ENCODE measurements at regions not wholly inside any gene's neighbourhood (a gene's known extent, or its start where the extent isn't known, plus 50 kb on each side); places are given as distances from the start of the nearest gene placed in this dataset.

DNA sequence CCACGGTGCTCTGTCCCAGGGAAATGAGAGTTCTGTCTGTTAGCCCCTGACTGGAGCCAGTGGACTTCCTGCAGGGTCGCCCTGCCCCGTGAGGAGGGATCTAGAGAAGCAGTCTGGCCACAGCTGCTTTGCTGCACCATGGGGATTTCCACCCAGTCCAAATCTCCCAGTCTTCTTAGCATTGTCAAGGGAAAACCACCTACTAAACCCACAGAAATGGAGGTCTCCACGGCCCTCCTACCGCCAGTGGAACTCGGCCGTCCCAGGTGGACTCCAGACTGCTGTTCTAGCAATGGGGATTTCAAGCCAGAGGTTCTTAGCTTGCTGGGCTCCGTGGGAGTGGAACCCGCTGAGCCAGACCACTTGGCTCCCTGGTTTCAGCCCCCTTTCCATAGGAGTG is 133.3 kb upstream of the PCDH7 start:
- TF ChIP-seq TCF7L2 (IDR thresholded peaks at IDR 0.05; ENCODE audit: borderline replicate concordance, low read depth, low read length) (no peak), ZNF248 (tag by site-specific recombination; IDR thresholded peaks at IDR 0.05) (no peak), ZNF366 (tag by site-specific recombination; conservative IDR thresholded peaks at IDR 0.05) (no peak), SP2 (tag by site-specific recombination; IDR thresholded peaks at IDR 0.05) (no peak)
- TF ChIP-seq, protein P1, sequence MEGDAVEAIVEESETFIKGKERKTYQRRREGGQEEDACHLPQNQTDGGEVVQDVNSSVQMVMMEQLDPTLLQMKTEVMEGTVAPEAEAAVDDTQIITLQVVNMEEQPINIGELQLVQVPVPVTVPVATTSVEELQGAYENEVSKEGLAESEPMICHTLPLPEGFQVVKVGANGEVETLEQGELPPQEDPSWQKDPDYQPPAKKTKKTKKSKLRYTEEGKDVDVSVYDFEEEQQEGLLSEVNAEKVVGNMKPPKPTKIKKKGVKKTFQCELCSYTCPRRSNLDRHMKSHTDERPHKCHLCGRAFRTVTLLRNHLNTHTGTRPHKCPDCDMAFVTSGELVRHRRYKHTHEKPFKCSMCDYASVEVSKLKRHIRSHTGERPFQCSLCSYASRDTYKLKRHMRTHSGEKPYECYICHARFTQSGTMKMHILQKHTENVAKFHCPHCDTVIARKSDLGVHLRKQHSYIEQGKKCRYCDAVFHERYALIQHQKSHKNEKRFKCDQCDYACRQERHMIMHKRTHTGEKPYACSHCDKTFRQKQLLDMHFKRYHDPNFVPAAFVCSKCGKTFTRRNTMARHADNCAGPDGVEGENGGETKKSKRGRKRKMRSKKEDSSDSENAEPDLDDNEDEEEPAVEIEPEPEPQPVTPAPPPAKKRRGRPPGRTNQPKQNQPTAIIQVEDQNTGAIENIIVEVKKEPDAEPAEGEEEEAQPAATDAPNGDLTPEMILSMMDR (tag by site-specific recombination; IDR thresholded peaks at IDR 0.05) = no peak
